H4 (cell line): ENCODE measurements at regions not wholly inside any gene's neighbourhood (a gene's known extent, or its start where the extent isn't known, plus 50 kb on each side); places are given as distances from the start of the nearest gene placed in this dataset.
"Not testable (repeated sequence)": the region's sequence is repeated elsewhere in the genome, so short reads cannot be mapped to it uniquely, and the experiment has no call there.

Experiments used
- DNase-seq: peaks from one replicate; pipeline ENCODE4 v3.0.0-alpha.2; 2015; ENCODE audit warnings: low spot score

- no peak for DNase-seq
Measured at GRCh38 chr21:35503671-35504070, 454.6 kb upstream of the RUNX1 start.

- no peak for DNase-seq
Measured at GRCh38 chr21:35502821-35503220, 453.7 kb upstream of the RUNX1 start.

- DNase-seq, result not testable (repeated sequence)
Measured at GRCh38 chr21:35497522-35497921, 448.4 kb upstream of the RUNX1 start.

GRCh38 chr21:35491920-35492678 is 443.0 kb upstream of the RUNX1 start:
- DNase-seq, result no peak

GRCh38 chr21:35491114-35491513 is 442.0 kb upstream of the RUNX1 start:
- DNase-seq, result no peak

- DNase-seq, result no peak
Measured at GRCh38 chr21:35489389-35489980, 440.4 kb upstream of the RUNX1 start.

- no peak for DNase-seq
Measured at GRCh38 chr21:35488946-35489345, 439.8 kb upstream of the RUNX1 start.

- no peak for DNase-seq
Measured at GRCh38 chr21:35485364-35485763, 436.3 kb upstream of the RUNX1 start.

- DNase-seq, result no peak
Measured at GRCh38 chr21:35484851-35485250, 435.7 kb upstream of the RUNX1 start.

GRCh38 chr21:35484032-35484431 is 434.9 kb upstream of the RUNX1 start:
- DNase-seq, result no peak

- no peak for DNase-seq
Measured at GRCh38 chr21:35482933-35483662, 434.0 kb upstream of the RUNX1 start.

GRCh38 chr21:35482096-35482495 is 433.0 kb upstream of the RUNX1 start:
- no peak for DNase-seq

- DNase-seq, result no peak
Measured at GRCh38 chr21:35481005-35481404, 431.9 kb upstream of the RUNX1 start.

- no peak for DNase-seq
Measured at GRCh38 chr21:35479529-35479928, 430.4 kb upstream of the RUNX1 start.

GRCh38 chr21:35479065-35479448 is 430.0 kb upstream of the RUNX1 start:
- no peak for DNase-seq

- DNase-seq, result no peak
Measured at GRCh38 chr21:35478161-35479064, 429.3 kb upstream of the RUNX1 start.

GRCh38 chr21:35477622-35478021 is 428.5 kb upstream of the RUNX1 start:
- DNase-seq, result no peak

- DNase-seq, result peak; percentile 20
Measured at GRCh38 chr21:35476621-35477395, 427.7 kb upstream of the RUNX1 start.

GRCh38 chr21:35475762-35476161 is 426.7 kb upstream of the RUNX1 start:
- DNase-seq, result no peak

- DNase-seq, result no peak
Measured at GRCh38 chr21:35475009-35475408, 425.9 kb upstream of the RUNX1 start.

- no peak for DNase-seq
Measured at GRCh38 chr21:35473496-35473895, 424.4 kb upstream of the RUNX1 start.
